Activated naive CD4-positive, alpha-beta T cell treated with anti-CD3 and anti-CD28 coated beads, Interleukin-2, amount 50 U/mL, for 16 hours (primary cell): ENCODE measurements at regions not wholly inside any gene's neighbourhood (a gene's known extent, or its start where the extent isn't known, plus 50 kb on each side); places are given as distances from the start of the nearest gene placed in this dataset.

Source experiments
- DNase-seq: peaks from one replicate; pipeline ENCODE4 v3.0.0-alpha.2; 2020

- DNase-seq: no peak
These were observed 1044.0 kb upstream of the TMEM132C start for GRCh38 chr12:127223011-127223410.

GRCh38 chr12:127223731-127224130 is 1043.2 kb upstream of the TMEM132C start:
- no peak for DNase-seq

- no peak for DNase-seq
These were observed 1036.1 kb upstream of the TMEM132C start for GRCh38 chr12:127230843-127231260.

GRCh38 chr12:127231371-127231770 is 1035.6 kb upstream of the TMEM132C start:
- no peak for DNase-seq

- no peak for DNase-seq
These were observed 1034.0 kb upstream of the TMEM132C start for GRCh38 chr12:127233016-127233415.

GRCh38 chr12:127235761-127236160 is 1031.2 kb upstream of the TMEM132C start:
- DNase-seq: no peak

- DNase-seq: no peak
These were observed 1030.5 kb upstream of the TMEM132C start for GRCh38 chr12:127236491-127236890.

GRCh38 chr12:127237151-127237550 is 1029.8 kb upstream of the TMEM132C start:
- no peak for DNase-seq

GRCh38 chr12:127238107-127238506 is 1028.9 kb upstream of the TMEM132C start:
- DNase-seq: no peak

- no peak for DNase-seq
These were observed 1027.2 kb upstream of the TMEM132C start for GRCh38 chr12:127239781-127240180.

GRCh38 chr12:127240249-127240929 is 1026.6 kb upstream of the TMEM132C start:
- DNase-seq: no peak

- no peak for DNase-seq
These were observed 1025.7 kb upstream of the TMEM132C start for GRCh38 chr12:127241072-127241817.

GRCh38 chr12:127245009-127245408 is 1022.0 kb upstream of the TMEM132C start:
- DNase-seq: no peak

GRCh38 chr12:127245437-127245836 is 1021.5 kb upstream of the TMEM132C start:
- DNase-seq: no peak

GRCh38 chr12:127247937-127248336 is 1019.0 kb upstream of the TMEM132C start:
- DNase-seq: no peak

GRCh38 chr12:127249428-127249827 is 1017.5 kb upstream of the TMEM132C start:
- DNase-seq: no peak

- no peak for DNase-seq
These were observed 1013.1 kb upstream of the TMEM132C start for GRCh38 chr12:127253797-127254327.

- no peak for DNase-seq
These were observed 1012.5 kb upstream of the TMEM132C start for GRCh38 chr12:127254420-127254955.

GRCh38 chr12:127257366-127257935 is 1009.5 kb upstream of the TMEM132C start:
- DNase-seq: no peak

- DNase-seq: no peak
These were observed 1006.4 kb upstream of the TMEM132C start for GRCh38 chr12:127260531-127260930.

GRCh38 chr12:127260999-127261398 is 1006.0 kb upstream of the TMEM132C start:
- DNase-seq: no peak

- DNase-seq: no peak
These were observed 1004.4 kb upstream of the TMEM132C start for GRCh38 chr12:127262615-127263014.

GRCh38 chr12:127263621-127264020 is 1003.3 kb upstream of the TMEM132C start:
- no peak for DNase-seq

GRCh38 chr12:127267128-127267527 is 999.8 kb upstream of the TMEM132C start:
- no peak for DNase-seq
